ENCODE measurements at regions not wholly inside any gene's neighbourhood (a gene's known extent, or its start where the extent isn't known, plus 50 kb on each side); places are given as distances from the start of the nearest gene placed in this dataset.
"Not testable (repeated sequence)": the region's sequence is repeated elsewhere in the genome, so short reads cannot be mapped to it uniquely, and the experiment has no call there.

- intact Hi-C loops (cut with DNase I): no loop called here
- DNase-seq (ENCODE audit: extremely low spot score): no peak
- no peak for TF ChIP-seq CTCF (IDR thresholded peaks at IDR 0.05)
- no peak for TF ChIP-seq POLR2AphosphoS5 (IDR thresholded peaks at IDR 0.05)
- TF ChIP-seq EP300 (IDR thresholded peaks at IDR 0.05): no peak
- no peak for TF ChIP-seq POLR2A (IDR thresholded peaks at IDR 0.05; ENCODE audit: low read depth)
- H3K27me3 ChIP-seq: peaks cover 0 to 19% (median 0%) of the 10 kb centered on the region in 4 donors
- H3K4me3 ChIP-seq: no peak overlapping the region
- H3K27ac ChIP-seq (replicated peaks in 1 of 4): no peak overlapping the region
- no peaks in the 10 kb centered on the region for H3K9me3 ChIP-seq
- no peaks in the 10 kb centered on the region for H3K36me3 ChIP-seq
- WGBS: 77% methylated on average over 2 of the region's 2 CpGs
- H3K4me1 ChIP-seq: no peaks in the 10 kb centered on the region
These were observed 150.0 kb upstream of the CHL1 start for GRCh38 chr3:46576-46975.

- H3K27me3 ChIP-seq; H3K36me3 ChIP-seq; H3K27ac ChIP-seq (replicated peaks in 1 of 4); H3K9me3 ChIP-seq; H3K4me3 ChIP-seq; H3K4me1 ChIP-seq; DNase-seq (ENCODE audit: extremely low spot score); intact Hi-C loops (cut with DNase I): not testable (repeated sequence)
- 74% methylated on average over 5 of the region's 5 CpGs for WGBS
These were observed 143.1 kb upstream of the CHL1 start for GRCh38 chr3:53441-53840.

- Histone ChIP-seq H3K36me3 (no peaks in the 10 kb centered on the region), H3K4me1 (no peaks in the 10 kb centered on the region), H3K9me3 (no peaks in the 10 kb centered on the region), H3K4me3 (no peak overlapping the region), H3K27me3 (peaks cover 0 to 6% (median 0%) of the 10 kb centered on the region in 4 donors), H3K27ac (replicated peaks in 1 of 4) (no peak overlapping the region)
- intact Hi-C loops (cut with DNase I): no loop called here
- no peak for DNase-seq (ENCODE audit: extremely low spot score)
- TF ChIP-seq EP300 (IDR thresholded peaks at IDR 0.05) (no peak), CTCF (IDR thresholded peaks at IDR 0.05) (no peak), POLR2AphosphoS5 (IDR thresholded peaks at IDR 0.05) (no peak), POLR2A (IDR thresholded peaks at IDR 0.05; ENCODE audit: low read depth) (no peak)
- 77% methylated on average over 5 of the region's 5 CpGs for WGBS
These were observed 142.3 kb upstream of the CHL1 start for GRCh38 chr3:54240-54639.

GRCh38 chr3:56672-57071 lies 139.9 kb upstream of the CHL1 start:
- H3K36me3 ChIP-seq: no peaks in the 10 kb centered on the region
- H3K27ac ChIP-seq (replicated peaks in 1 of 4): no peak overlapping the region
- H3K4me1 ChIP-seq: no peaks in the 10 kb centered on the region
- intact Hi-C loops (cut with DNase I): no loop called here
- H3K27me3 ChIP-seq: peaks cover 0 to 5% (median 0%) of the 10 kb centered on the region in 4 donors
- TF ChIP-seq CTCF (IDR thresholded peaks at IDR 0.05) (no peak), EP300 (IDR thresholded peaks at IDR 0.05) (no peak), POLR2AphosphoS5 (IDR thresholded peaks at IDR 0.05) (no peak), POLR2A (IDR thresholded peaks at IDR 0.05; ENCODE audit: low read depth) (no peak)
- DNase-seq (ENCODE audit: extremely low spot score): no peak
- H3K4me3 ChIP-seq: no peak overlapping the region
- H3K9me3 ChIP-seq: no peaks in the 10 kb centered on the region
- 76% methylated on average over 4 of the region's 4 CpGs for WGBS

GRCh38 chr3:59854-60253 lies 136.7 kb upstream of the CHL1 start:
- H3K27ac ChIP-seq (replicated peaks in 1 of 4): no peak overlapping the region
- peaks cover 0 to 5% (median 0%) of the 10 kb centered on the region in 4 donors for H3K27me3 ChIP-seq
- WGBS: 68% methylated on average over 7 of the region's 7 CpGs

More at GRCh38 chr3:59854-60253, 136.7 kb upstream of the CHL1 start:
- DNase-seq (ENCODE audit: extremely low spot score): no peak
- TF ChIP-seq CTCF (IDR thresholded peaks at IDR 0.05) (no peak), EP300 (IDR thresholded peaks at IDR 0.05) (no peak)
- no peak overlapping the region for H3K4me3 ChIP-seq
- no peaks in the 10 kb centered on the region for H3K4me1 ChIP-seq
- intact Hi-C loops (cut with DNase I): no loop called here
- H3K36me3 ChIP-seq: no peaks in the 10 kb centered on the region
- H3K9me3 ChIP-seq: no peaks in the 10 kb centered on the region
